ENCODE measurements at regions not wholly inside any gene's neighbourhood (a gene's known extent, or its start where the extent isn't known, plus 50 kb on each side); places are given as distances from the start of the nearest gene placed in this dataset.

DNA sequence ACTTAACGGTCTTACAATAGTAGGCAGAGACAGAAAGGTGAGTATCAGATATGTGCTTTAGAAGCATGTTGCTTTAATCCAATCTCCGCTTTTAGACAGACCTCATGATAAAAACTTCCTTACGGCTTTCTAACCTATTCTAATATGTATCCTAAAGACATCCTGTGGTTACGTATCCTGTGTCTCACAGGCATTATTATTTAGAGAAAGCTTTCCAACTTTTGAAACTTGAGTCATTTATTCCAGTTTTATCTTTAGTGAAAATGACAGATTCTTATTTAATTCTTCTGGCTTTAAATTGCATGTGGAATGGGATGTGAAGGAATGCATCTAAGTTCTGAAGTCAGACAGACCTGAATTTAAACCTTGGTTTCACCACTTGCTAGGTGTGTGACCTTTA lies 118.9 kb downstream of the OTUD1 start:
- no peak for TF ChIP-seq CTCF (IDR thresholded peaks at IDR 0.05; ENCODE audit: borderline replicate concordance, extremely low read depth, low read length, poor library complexity, severe bottlenecking)
- TF ChIP-seq EZH2 (IDR thresholded peaks at IDR 0.05; ENCODE audit: borderline replicate concordance, low read depth, low read length, severe bottlenecking) = no peak

Data from DND-41 (cell line).